Neural progenitor cell (in vitro differentiated cells): ENCODE measurements at regions not wholly inside any gene's neighbourhood (a gene's known extent, or its start where the extent isn't known, plus 50 kb on each side); places are given as distances from the start of the nearest gene placed in this dataset.
"Not testable (repeated sequence)": the region's sequence is repeated elsewhere in the genome, so short reads cannot be mapped to it uniquely, and the experiment has no call there.

Source experiments
- DNase-seq: peaks from one replicate; pipeline ENCODE4 v3.0.0-alpha.2; 2016; ENCODE audit warnings: low spot score
- H2AFZ ChIP-seq: fragments of 200-600 bp; sonication (generic); replicated peaks from 2 replicates; pipeline ENCODE4 v1.6.1; 2016; ENCODE audit warnings: antibody characterized with exemption
- H3F3A ChIP-seq: fragments of 200-600 bp; sonication (generic); 2 replicates; pipeline ENCODE4 v1.6.1; 2016; ENCODE audit warnings: antibody characterized with exemption, low read depth
- H3K27ac ChIP-seq: fragments of 200-600 bp; sonication (generic); 2 replicates; pipeline ENCODE4 v1.5.1; 2016; ENCODE audit warnings: mild to moderate bottlenecking
- H3K27me3 ChIP-seq: fragments of 200-600 bp; sonication (generic); 2 replicates; pipeline ENCODE4 v1.6.1; 2016; ENCODE audit warnings: mild to moderate bottlenecking, moderate library complexity
- H3K36me3 ChIP-seq: fragments of 200-600 bp; sonication (generic); 2 replicates; pipeline ENCODE4 v1.5.1; 2016
- H3K4me1 ChIP-seq: fragments of 200-600 bp; sonication (generic); 2 replicates; pipeline ENCODE4 v1.6.1; 2016; ENCODE audit warnings: mixed run types
- H3K4me2 ChIP-seq: fragments of 200-600 bp; sonication (generic); 2 replicates; pipeline ENCODE4 v1.6.1; 2016
- H3K4me3 ChIP-seq: fragments of 200-600 bp; sonication (generic); 2 replicates; pipeline ENCODE4 v1.5.1; 2016
- H3K79me2 ChIP-seq: fragments of 200-600 bp; sonication (generic); 2 replicates; pipeline ENCODE4 v1.6.1; 2016; ENCODE audit warnings: low read depth
- H3K9ac ChIP-seq: fragments of 200-600 bp; sonication (generic); 2 replicates; pipeline ENCODE4 v1.6.1; 2016
- H3K9me3 ChIP-seq: fragments of 200-600 bp; sonication (generic); 2 replicates; pipeline ENCODE4 v1.5.1; 2016; ENCODE audit warnings: low read depth
- H4K20me1 ChIP-seq: fragments of 200-600 bp; sonication (generic); 2 replicates; pipeline ENCODE4 v1.6.1; 2016; ENCODE audit warnings: low read depth
- H3K27ac Mint-ChIP-seq: 3 replicates; pipeline ENCODE4 v1.8.0; 2021; ENCODE audit warnings: mixed read lengths
- H3K27me3 Mint-ChIP-seq: 2 replicates; pipeline ENCODE4 v1.8.0; 2022; ENCODE audit warnings: low read depth, mild to moderate bottlenecking, inconsistent platforms, moderate library complexity, mixed read lengths; ENCODE audit not compliant: insufficient read depth
- H3K36me3 Mint-ChIP-seq: 3 replicates; pipeline ENCODE4 v1.8.0; 2021; ENCODE audit warnings: mixed read lengths
- H3K4me1 Mint-ChIP-seq: 3 replicates; pipeline ENCODE4 v1.8.0; 2021; ENCODE audit warnings: mixed read lengths
- H3K4me3 Mint-ChIP-seq: 3 replicates; pipeline ENCODE4 v1.8.0; 2021; ENCODE audit warnings: mild to moderate bottlenecking, moderate library complexity, mixed read lengths
- H3K9me3 Mint-ChIP-seq: 3 replicates; pipeline ENCODE4 v1.8.0; 2020; ENCODE audit warnings: mixed read lengths
- CTCF ChIP-seq: fragments of 200-600 bp; sonication (generic); IDR thresholded peaks from 2 replicates; pipeline ENCODE4 v1.5.1; 2017; ENCODE audit warnings: antibody characterized with exemption, mild to moderate bottlenecking
- EZH2 ChIP-seq: fragments of 200-600 bp; sonication (generic); IDR thresholded peaks from 2 replicates; pipeline ENCODE4 v1.6.1; 2017; ENCODE audit warnings: antibody characterized with exemption, mild to moderate bottlenecking, moderate library complexity
- EZH2phosphoT487 ChIP-seq: fragments of 200-600 bp; sonication (generic); IDR thresholded peaks from 2 replicates; pipeline ENCODE4 v1.6.1; 2017; ENCODE audit warnings: antibody characterized with exemption

GRCh38 chr21:7916329-7917303, 2604.8 kb upstream of the TPTE start:
- Mint-ChIP-seq H3K36me3 (peaks cover 2% of the 10 kb centered on the region), H3K9me3 (no peaks in the 10 kb centered on the region), H3K27me3 (peaks cover 10% of the 10 kb centered on the region)

DNA sequence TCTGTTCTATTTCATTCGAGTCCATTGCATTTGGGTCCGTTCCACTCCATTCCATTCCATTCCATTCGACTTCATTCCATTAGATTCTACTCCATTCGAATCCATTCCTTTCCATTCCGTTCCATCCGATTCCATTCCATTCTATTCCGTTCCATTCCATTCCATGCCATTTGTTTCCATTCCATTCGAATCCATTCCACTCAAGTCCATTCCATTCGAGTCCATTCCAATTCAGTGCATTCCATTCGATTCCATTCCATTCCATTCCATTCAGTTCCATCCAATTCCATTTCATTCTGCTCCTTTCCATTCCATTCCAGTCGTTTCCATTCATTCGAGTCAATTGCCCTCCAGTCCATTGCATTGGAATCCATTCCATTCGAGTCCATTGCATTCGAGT, 2603.7 kb upstream of the TPTE start:
- H3K4me3 Mint-ChIP-seq: no peak overlapping the region
- H3K27ac ChIP-seq: no peak overlapping the region
- H3K27me3 ChIP-seq: no peaks in the 10 kb centered on the region
- no peaks in the 10 kb centered on the region for H3K4me1 Mint-ChIP-seq
- H3K4me3 ChIP-seq: no peak overlapping the region
- no peaks in the 10 kb centered on the region for H3F3A ChIP-seq
- no peak overlapping the region for H3K27ac Mint-ChIP-seq
- H3K27me3 Mint-ChIP-seq: peaks cover 10% of the 10 kb centered on the region
- H3K79me2 ChIP-seq: no peaks in the 10 kb centered on the region
- peaks cover 2% of the 10 kb centered on the region for H3K36me3 Mint-ChIP-seq
- H3K4me2 ChIP-seq: no peak overlapping the region
- H2AFZ ChIP-seq: no peak overlapping the region
- no peaks in the 10 kb centered on the region for H3K9me3 ChIP-seq
- no peak for DNase-seq
- H4K20me1 ChIP-seq: no peaks in the 10 kb centered on the region
- H3K36me3 ChIP-seq: peaks cover 9% of the 10 kb centered on the region
- H3K9ac ChIP-seq: no peak overlapping the region
- no peaks in the 10 kb centered on the region for H3K4me1 ChIP-seq
- TF ChIP-seq CTCF (no peak), EZH2 (no peak), EZH2phosphoT487 (no peak)
- no peaks in the 10 kb centered on the region for H3K9me3 Mint-ChIP-seq

More at GRCh38 chr21:7916329-7917303, 2604.8 kb upstream of the TPTE start:
- Histone ChIP-seq H3K9ac (no peak overlapping the region), H3K27ac (no peak overlapping the region), H4K20me1 (no peaks in the 10 kb centered on the region), H3K4me3 (no peak overlapping the region), H3K4me1 (no peaks in the 10 kb centered on the region), H3K9me3 (no peaks in the 10 kb centered on the region), H2AFZ (no peak overlapping the region), H3K79me2 (no peaks in the 10 kb centered on the region), H3F3A (no peaks in the 10 kb centered on the region), H3K27me3 (no peaks in the 10 kb centered on the region), H3K36me3 (peaks cover 9% of the 10 kb centered on the region), H3K4me2 (no peak overlapping the region)
- H3K4me1 Mint-ChIP-seq: no peaks in the 10 kb centered on the region
- no peak for TF ChIP-seq EZH2
- no peak for TF ChIP-seq CTCF
- TF ChIP-seq EZH2phosphoT487: no peak
- DNase-seq: no peak
- no peak overlapping the region for H3K27ac Mint-ChIP-seq
- no peak overlapping the region for H3K4me3 Mint-ChIP-seq

- H3K36me3 ChIP-seq, H3K27ac Mint-ChIP-seq, H3K36me3 Mint-ChIP-seq, H3K9me3 Mint-ChIP-seq, H3K27ac ChIP-seq, H3K9me3 ChIP-seq, H3K4me3 Mint-ChIP-seq, H3K9ac ChIP-seq, DNase-seq, H4K20me1 ChIP-seq, H3F3A ChIP-seq, H3K4me1 ChIP-seq, H3K79me2 ChIP-seq, H3K4me1 Mint-ChIP-seq, H3K4me2 ChIP-seq, H2AFZ ChIP-seq, H3K27me3 ChIP-seq, H3K4me3 ChIP-seq: not testable (repeated sequence)
- H3K27me3 Mint-ChIP-seq: peaks cover 11% of the 10 kb centered on the region
Observed at GRCh38 chr21:7925918-7926582, 2595.3 kb upstream of the TPTE start.

- not testable (repeated sequence) for H3K36me3 ChIP-seq, H2AFZ ChIP-seq, H3K36me3 Mint-ChIP-seq, H3K4me3 ChIP-seq, H3K4me1 ChIP-seq, DNase-seq, H3K4me3 Mint-ChIP-seq, H3K27me3 ChIP-seq, H3K4me2 ChIP-seq, H3K9me3 ChIP-seq, H3K79me2 ChIP-seq, H3K4me1 Mint-ChIP-seq, H3F3A ChIP-seq, H3K9ac ChIP-seq, H4K20me1 ChIP-seq, H3K27ac ChIP-seq, H3K27ac Mint-ChIP-seq
- Mint-ChIP-seq H3K27me3 (peaks cover 12% of the 10 kb centered on the region), H3K9me3 (peaks cover 20% of the 10 kb centered on the region)
Observed at GRCh38 chr21:7928528-7928927, 2592.9 kb upstream of the TPTE start.

DNA sequence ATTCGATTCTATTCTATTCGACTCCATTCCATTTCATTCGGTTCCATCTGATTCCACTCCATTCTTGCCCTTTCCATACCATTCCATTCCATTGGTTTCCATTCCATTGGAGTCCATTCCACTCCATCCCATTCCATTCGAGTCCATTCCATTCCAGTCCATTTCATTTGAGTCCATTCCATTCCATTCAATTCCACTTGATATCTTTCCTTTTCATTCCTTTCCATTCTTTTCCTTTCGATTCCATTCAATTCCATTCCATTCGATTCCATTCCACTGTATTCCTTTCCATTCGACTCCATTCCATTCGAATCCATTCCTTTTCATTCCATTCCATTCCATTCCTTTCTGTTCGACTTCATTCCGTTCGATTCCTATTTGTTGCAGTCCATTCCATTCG, 2591.8 kb upstream of the TPTE start:
- H3K36me3 ChIP-seq, H3K4me1 ChIP-seq, DNase-seq, H3K9ac ChIP-seq, H3K4me2 ChIP-seq, H4K20me1 ChIP-seq, H3K9me3 ChIP-seq, H3K27me3 ChIP-seq, H3K27ac ChIP-seq, H2AFZ ChIP-seq, H3K36me3 Mint-ChIP-seq, H3K4me3 Mint-ChIP-seq, H3K79me2 ChIP-seq, H3F3A ChIP-seq, H3K27ac Mint-ChIP-seq, H3K4me1 Mint-ChIP-seq, H3K4me3 ChIP-seq: not testable (repeated sequence)
- H3K27me3 Mint-ChIP-seq: peaks cover 12% of the 10 kb centered on the region
- H3K9me3 Mint-ChIP-seq: peaks cover 30% of the 10 kb centered on the region

- not testable (repeated sequence) for H2AFZ ChIP-seq, H3K4me3 Mint-ChIP-seq, H3K27ac Mint-ChIP-seq, H3K4me1 Mint-ChIP-seq, DNase-seq, H3K4me2 ChIP-seq, H3K27me3 ChIP-seq, H3K4me1 ChIP-seq, H4K20me1 ChIP-seq, H3K27ac ChIP-seq, H3K36me3 Mint-ChIP-seq, H3K4me3 ChIP-seq, H3K36me3 ChIP-seq, H3K79me2 ChIP-seq, H3F3A ChIP-seq, H3K9ac ChIP-seq
- Mint-ChIP-seq H3K27me3 (peaks cover 12% of the 10 kb centered on the region), H3K9me3 (peaks cover 39% of the 10 kb centered on the region)
- peaks cover 18% of the 10 kb centered on the region for H3K9me3 ChIP-seq
Observed at GRCh38 chr21:7930445-7930844, 2590.9 kb upstream of the TPTE start.
